Chondrocyte (in vitro differentiated cells): ENCODE measurements at regions not wholly inside any gene's neighbourhood (a gene's known extent, or its start where the extent isn't known, plus 50 kb on each side); places are given as distances from the start of the nearest gene placed in this dataset.

ENCODE experiments used
- DNase-seq: peaks from one replicate; pipeline ENCODE4 v3.0.0; 2021; ENCODE audit warnings: mixed read lengths, low spot score
- H3K27ac Mint-ChIP-seq: one replicate; pipeline ENCODE4 v1.8.0; 2021; ENCODE audit warnings: mild to moderate bottlenecking, moderate library complexity, mixed read lengths; ENCODE audit not compliant: unreplicated experiment
- H3K27me3 Mint-ChIP-seq: 2 replicates; pipeline ENCODE4 v1.8.0; 2021; ENCODE audit warnings: low read depth, mixed read lengths
- H3K36me3 Mint-ChIP-seq: 2 replicates; pipeline ENCODE4 v1.8.0; 2021; ENCODE audit warnings: low read depth, mixed read lengths
- H3K4me1 Mint-ChIP-seq: 2 replicates; pipeline ENCODE4 v1.8.0; 2021; ENCODE audit warnings: low read depth, mild to moderate bottlenecking, mixed read lengths
- H3K4me3 Mint-ChIP-seq: one replicate; pipeline ENCODE4 v1.8.0; 2021; ENCODE audit warnings: mild to moderate bottlenecking, moderate library complexity, mixed read lengths; ENCODE audit not compliant: unreplicated experiment
- H3K9me3 Mint-ChIP-seq: 2 replicates; pipeline ENCODE4 v1.8.0; 2021; ENCODE audit warnings: low read depth, mixed read lengths
- TF ChIP-seq, protein P1 (sequence below): fragments of 200-600 bp; sonication (generic); IDR thresholded peaks from 2 replicates; pipeline ENCODE4 v1.5.0; 2021; ENCODE audit warnings: antibody characterized with exemption, mild to moderate bottlenecking, moderate library complexity

DNA sequence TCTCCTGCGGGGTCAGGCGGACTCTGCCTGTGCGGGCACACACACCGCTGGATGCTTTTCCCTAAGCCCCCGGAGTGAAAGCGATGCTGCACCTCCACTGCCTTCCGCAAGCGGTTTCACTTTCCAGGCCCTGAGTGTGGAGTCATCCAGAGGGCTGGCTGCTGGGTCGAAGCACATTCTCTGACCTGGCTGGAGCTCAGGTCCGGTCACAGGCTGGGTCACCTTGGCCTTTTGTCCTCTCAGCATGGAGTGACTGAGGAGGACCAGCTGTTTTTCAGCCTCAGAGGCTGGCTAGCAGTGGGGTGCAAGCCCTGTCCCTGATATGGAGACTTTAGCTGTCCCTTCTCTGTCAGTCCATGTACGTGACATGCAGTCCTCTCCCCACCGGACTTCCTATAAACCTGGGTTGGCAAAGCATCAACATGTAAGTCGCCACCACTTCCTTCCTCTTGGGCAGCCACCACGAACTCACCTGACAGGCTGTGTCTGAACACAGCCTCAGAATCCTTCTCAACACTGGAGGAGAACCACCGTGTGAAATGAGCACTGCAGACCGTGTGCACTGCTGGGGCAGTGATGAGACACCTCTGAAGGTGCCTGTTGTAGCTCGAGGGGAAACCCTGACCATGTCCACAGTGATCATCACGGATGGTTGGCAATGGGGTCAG is 51.3 kb downstream of the GADD45G start:
- Mint-ChIP-seq H3K4me1 (peaks cover 3% of the 10 kb centered on the region), H3K27me3 (peaks cover 26% of the 10 kb centered on the region), H3K27ac (no peak overlapping the region), H3K36me3 (no peaks in the 10 kb centered on the region), H3K4me3 (no peak overlapping the region), H3K9me3 (no peaks in the 10 kb centered on the region)
- DNase-seq = peak; percentile 60
- TF ChIP-seq, protein P1, sequence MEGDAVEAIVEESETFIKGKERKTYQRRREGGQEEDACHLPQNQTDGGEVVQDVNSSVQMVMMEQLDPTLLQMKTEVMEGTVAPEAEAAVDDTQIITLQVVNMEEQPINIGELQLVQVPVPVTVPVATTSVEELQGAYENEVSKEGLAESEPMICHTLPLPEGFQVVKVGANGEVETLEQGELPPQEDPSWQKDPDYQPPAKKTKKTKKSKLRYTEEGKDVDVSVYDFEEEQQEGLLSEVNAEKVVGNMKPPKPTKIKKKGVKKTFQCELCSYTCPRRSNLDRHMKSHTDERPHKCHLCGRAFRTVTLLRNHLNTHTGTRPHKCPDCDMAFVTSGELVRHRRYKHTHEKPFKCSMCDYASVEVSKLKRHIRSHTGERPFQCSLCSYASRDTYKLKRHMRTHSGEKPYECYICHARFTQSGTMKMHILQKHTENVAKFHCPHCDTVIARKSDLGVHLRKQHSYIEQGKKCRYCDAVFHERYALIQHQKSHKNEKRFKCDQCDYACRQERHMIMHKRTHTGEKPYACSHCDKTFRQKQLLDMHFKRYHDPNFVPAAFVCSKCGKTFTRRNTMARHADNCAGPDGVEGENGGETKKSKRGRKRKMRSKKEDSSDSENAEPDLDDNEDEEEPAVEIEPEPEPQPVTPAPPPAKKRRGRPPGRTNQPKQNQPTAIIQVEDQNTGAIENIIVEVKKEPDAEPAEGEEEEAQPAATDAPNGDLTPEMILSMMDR = no peak

DNA sequence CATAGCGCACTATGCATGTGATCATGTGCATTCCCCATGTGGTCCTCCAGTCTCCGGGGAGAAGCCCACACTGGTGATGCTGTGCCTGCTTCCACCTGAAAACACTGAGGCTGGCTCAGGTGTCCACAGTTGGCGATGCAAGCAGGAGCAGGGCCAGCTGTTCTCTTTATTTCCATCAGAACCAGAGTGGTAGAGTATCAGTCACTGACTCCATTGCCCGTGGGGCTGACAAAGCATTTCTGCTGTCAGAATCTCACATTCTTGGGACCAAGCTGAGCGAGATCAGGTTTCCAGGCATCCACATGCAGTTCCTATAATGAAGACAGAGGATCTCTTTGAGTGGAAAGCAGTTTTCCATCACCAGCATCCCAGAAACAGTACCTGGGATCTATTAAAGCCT is 52.5 kb downstream of the GADD45G start:
- no peak overlapping the region for H3K27ac Mint-ChIP-seq
- H3K9me3 Mint-ChIP-seq = no peaks in the 10 kb centered on the region
- H3K4me3 Mint-ChIP-seq = no peak overlapping the region
- peaks cover 13% of the 10 kb centered on the region for H3K4me1 Mint-ChIP-seq
- DNase-seq = no peak
- no peaks in the 10 kb centered on the region for H3K36me3 Mint-ChIP-seq
- peaks cover 19% of the 10 kb centered on the region for H3K27me3 Mint-ChIP-seq
- TF ChIP-seq, protein P1 = no peak

DNA sequence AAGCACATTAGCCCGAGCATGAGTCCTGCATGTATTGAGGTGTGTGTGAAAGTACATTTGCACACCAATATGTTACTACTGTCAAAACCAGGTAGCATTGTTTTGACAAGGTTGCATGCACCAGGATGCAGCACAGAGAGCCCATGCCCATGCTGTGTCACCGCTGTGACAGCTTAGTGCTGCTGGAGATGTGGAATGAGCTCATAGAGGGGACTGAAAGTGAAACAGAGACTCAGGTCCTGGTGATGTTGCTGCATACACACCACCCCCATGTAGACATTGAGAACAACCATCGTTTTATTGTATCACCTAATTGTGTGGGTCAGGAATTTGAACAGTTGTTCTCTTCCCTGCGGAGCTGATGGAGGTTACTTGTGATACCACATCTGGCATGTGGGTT is 53.0 kb downstream of the GADD45G start:
- Mint-ChIP-seq H3K36me3 (no peaks in the 10 kb centered on the region), H3K27ac (no peak overlapping the region), H3K4me3 (no peak overlapping the region), H3K27me3 (peaks cover 19% of the 10 kb centered on the region), H3K4me1 (peaks cover 14% of the 10 kb centered on the region), H3K9me3 (no peaks in the 10 kb centered on the region)
- TF ChIP-seq, protein P1 = no peak
- no peak for DNase-seq

DNA sequence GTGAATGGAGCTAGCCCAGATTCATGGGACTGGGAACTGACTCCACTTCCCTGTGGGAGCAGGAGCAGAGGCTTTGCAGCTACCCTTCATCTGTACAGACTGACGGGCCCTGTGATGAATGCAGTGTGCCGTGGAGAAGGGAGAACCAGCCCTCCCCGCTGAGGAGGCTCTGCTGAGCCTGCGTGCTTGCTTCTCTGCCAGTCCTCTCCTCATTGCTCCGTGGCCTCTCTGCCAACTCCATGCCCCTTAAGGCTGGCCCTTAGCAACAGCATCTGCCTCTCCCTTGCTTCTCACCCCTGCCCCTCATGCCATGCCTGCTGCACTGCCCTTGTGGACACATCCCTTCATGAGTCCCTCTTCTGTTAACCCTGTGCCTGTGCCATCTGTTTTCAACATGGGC is 53.6 kb downstream of the GADD45G start:
- no peaks in the 10 kb centered on the region for H3K9me3 Mint-ChIP-seq
- no peak for DNase-seq
- peaks cover 14% of the 10 kb centered on the region for H3K4me1 Mint-ChIP-seq
- TF ChIP-seq, protein P1 = no peak
- H3K27ac Mint-ChIP-seq = no peak overlapping the region
- H3K27me3 Mint-ChIP-seq = peaks cover 19% of the 10 kb centered on the region
- H3K4me3 Mint-ChIP-seq = no peak overlapping the region
- H3K36me3 Mint-ChIP-seq = no peaks in the 10 kb centered on the region

DNA sequence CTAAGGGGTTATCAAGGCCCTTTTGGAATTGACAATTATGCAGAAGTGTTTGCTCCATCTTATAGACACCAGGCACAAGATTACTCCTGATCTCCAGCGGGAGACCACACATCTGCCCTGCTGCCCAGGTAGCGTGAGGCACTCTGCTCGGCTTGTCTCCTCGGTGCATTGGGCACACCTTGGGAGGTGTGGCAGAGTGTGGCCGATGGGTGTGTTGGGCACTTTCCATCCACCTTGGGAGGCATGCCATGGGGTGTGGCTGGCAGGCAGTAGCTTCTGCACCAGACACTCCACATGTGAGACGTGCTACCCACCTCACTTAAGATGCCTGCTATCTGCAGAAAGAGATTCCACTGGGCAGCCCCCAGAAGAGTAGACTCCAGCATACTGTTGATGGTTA is 54.1 kb downstream of the GADD45G start:
- no peak overlapping the region for H3K4me3 Mint-ChIP-seq
- TF ChIP-seq, protein P1 = no peak
- H3K36me3 Mint-ChIP-seq = no peaks in the 10 kb centered on the region
- H3K27me3 Mint-ChIP-seq = peaks cover 19% of the 10 kb centered on the region
- peak; percentile 78 for DNase-seq
- peaks cover 14% of the 10 kb centered on the region for H3K4me1 Mint-ChIP-seq
- H3K27ac Mint-ChIP-seq = no peak overlapping the region
- H3K9me3 Mint-ChIP-seq = no peaks in the 10 kb centered on the region
